Lung (tissue), 11 donors: ENCODE measurements at regions not wholly inside any gene's neighbourhood (a gene's known extent, or its start where the extent isn't known, plus 50 kb on each side); places are given as distances from the start of the nearest gene placed in this dataset.

Experiments
- ATAC-seq: fragments of 200-7000 bp; cut with Tn5 transposase; one replicate; pipeline ENCODE4 v1.9.1; 2020; ENCODE audit warnings: moderate number of reproducible peaks; ENCODE audit not compliant: insufficient read depth, low FRiP score
- DNase-seq, 3 donors: peaks; one replicate each; pipeline ENCODE4 v3.0.0-alpha.2; 2013 to 2017
- H3K27ac ChIP-seq, 2 donors: one replicate each; pipeline ENCODE4 v1.5.1; 2013; ENCODE audit warnings: mild to moderate bottlenecking in 2 of 2, moderate library complexity in 2 of 2, control low read depth in 1 of 2, inconsistent platforms in 1 of 2, low read depth in 1 of 2, low read length in 1 of 2
- H3K27me3 ChIP-seq, 3 donors: one replicate each; pipeline ENCODE4 v1.5.1; 2013; ENCODE audit warnings: low read length in 2 of 3; ENCODE audit not compliant: control insufficient read depth in 3 of 3, insufficient read depth in 3 of 3
- H3K36me3 ChIP-seq, 4 donors: one replicate each; pipeline ENCODE4 v1.5.1; 2013; ENCODE audit warnings: low read length in 4 of 4, mild to moderate bottlenecking in 1 of 4, moderate library complexity in 1 of 4; ENCODE audit not compliant: control insufficient read depth in 4 of 4, insufficient read depth in 4 of 4
- H3K4me1 ChIP-seq, 5 donors: one replicate each; pipeline ENCODE4 v1.5.1; 2013; ENCODE audit warnings: low read length in 5 of 5, mild to moderate bottlenecking in 2 of 5, moderate library complexity in 1 of 5; ENCODE audit not compliant: control insufficient read depth in 5 of 5, insufficient read depth in 5 of 5
- H3K4me3 ChIP-seq: one replicate; pipeline ENCODE4 v1.5.1; 2013; ENCODE audit warnings: mild to moderate bottlenecking, control low read depth, moderate library complexity
- H3K9ac ChIP-seq, 2 donors: one replicate each; pipeline ENCODE4 v1.5.1; 2013; ENCODE audit warnings: low read length in 2 of 2, control low read depth in 1 of 2; ENCODE audit not compliant: insufficient read depth in 1 of 2
- H3K9me3 ChIP-seq, 4 donors: one replicate each; pipeline ENCODE4 v1.5.1; 2013; ENCODE audit warnings: low read length in 3 of 4, mild to moderate bottlenecking in 1 of 4, moderate library complexity in 1 of 4; ENCODE audit not compliant: control insufficient read depth in 4 of 4, insufficient read depth in 3 of 4
- CTCF ChIP-seq: IDR thresholded peaks from 2 replicates; pipeline ENCODE4 v1.5.1; 2012; ENCODE audit warnings: mild to moderate bottlenecking; ENCODE audit errors: control extremely low read depth, extremely low read depth
- WGBS, 2 donors: extraction: QIAGEN DNeasy Blood & Tissue Kit; methylation state at CpG; one replicate each; pipeline ENCODE4 v1.1.7; 2013; 5-methylcytosine and 5-hydroxymethylcytosine counted together
- donor health status: control.
- donor health status: control.
- donor health status: Bipolar disorder and iron deficiency.
- donor health status: healthy.
- donor health status: DM: yes; HTN: yes; CAD: no.

DNA sequence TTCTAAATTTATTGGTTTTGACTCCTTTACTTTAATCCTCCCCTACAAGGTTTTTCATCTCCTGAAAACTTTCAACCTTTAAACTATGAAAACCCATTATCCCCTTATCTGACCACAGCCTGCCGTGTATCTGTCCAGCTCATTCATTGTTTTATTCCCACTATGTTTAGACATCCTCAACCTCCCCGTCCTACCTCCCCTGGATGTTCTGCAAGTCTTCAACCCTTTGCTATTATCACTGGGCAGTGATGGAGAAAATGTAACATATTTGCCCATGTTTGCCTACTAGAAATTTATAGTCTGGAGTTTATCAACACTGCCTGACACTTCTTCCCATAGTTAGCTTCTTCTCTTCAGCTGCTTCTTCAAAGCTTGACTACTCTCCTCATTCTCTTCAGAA is 483.4 kb downstream of the PRKD1 start:
- H3K4me1 ChIP-seq, result no peaks in the 10 kb centered on the region
- H3K4me3 ChIP-seq, result no peak overlapping the region
- no peak overlapping the region for H3K9ac ChIP-seq
- no peak overlapping the region for H3K27ac ChIP-seq
- no peaks in the 10 kb centered on the region for H3K27me3 ChIP-seq
- WGBS, 2 donors, result 59 to 75% methylated on average over 2 of the region's 2 CpGs
- H3K36me3 ChIP-seq, result no peaks in the 10 kb centered on the region
- TF ChIP-seq CTCF, result no peak
- ATAC-seq, result no peak
- no peak for DNase-seq
- H3K9me3 ChIP-seq, result no peaks in the 10 kb centered on the region

GRCh38 chr14:29444805-29445204 is 482.8 kb downstream of the PRKD1 start:
- H3K27me3 ChIP-seq, result no peaks in the 10 kb centered on the region
- no peak for TF ChIP-seq CTCF

GRCh38 chr14:29446971-29447370 is 480.7 kb downstream of the PRKD1 start:
- DNase-seq (no peak), ATAC-seq (no peak)
- no peaks in the 10 kb centered on the region for H3K9me3 ChIP-seq
- H3K27me3 ChIP-seq, result no peaks in the 10 kb centered on the region
- H3K36me3 ChIP-seq, result no peaks in the 10 kb centered on the region
- 76 to 94% methylated on average over 5 of the region's 5 CpGs for WGBS, 2 donors
- TF ChIP-seq CTCF, result no peak
- no peak overlapping the region for H3K4me3 ChIP-seq
- no peak overlapping the region for H3K27ac ChIP-seq
- H3K4me1 ChIP-seq, result no peaks in the 10 kb centered on the region
- no peak overlapping the region for H3K9ac ChIP-seq

More at GRCh38 chr14:29444805-29445204, 482.8 kb downstream of the PRKD1 start:
- Histone ChIP-seq H3K9ac (no peak overlapping the region), H3K9me3 (no peaks in the 10 kb centered on the region), H3K27ac (no peak overlapping the region), H3K4me3 (no peak overlapping the region), H3K4me1 (no peaks in the 10 kb centered on the region), H3K36me3 (no peaks in the 10 kb centered on the region)
- WGBS, 2 donors, result 79 to 80% methylated on average over 1 of the region's 1 CpG
- DNase-seq (peak in 1 of 3 donors; percentile 1), ATAC-seq (no peak)

- no peaks in the 10 kb centered on the region for H3K4me1 ChIP-seq
- no peaks in the 10 kb centered on the region for H3K27me3 ChIP-seq
- no peaks in the 10 kb centered on the region for H3K9me3 ChIP-seq
- H3K9ac ChIP-seq, result no peak overlapping the region
- DNase-seq (no peak), ATAC-seq (no peak)
- no peaks in the 10 kb centered on the region for H3K36me3 ChIP-seq
- H3K27ac ChIP-seq, result no peak overlapping the region
- H3K4me3 ChIP-seq, result no peak overlapping the region
- no peak for TF ChIP-seq CTCF
- 79 to 84% methylated on average over 2 of the region's 2 CpGs for WGBS, 2 donors
These were observed 475.7 kb downstream of the PRKD1 start for GRCh38 chr14:29451941-29452340.
